Parathyroid adenoma (tissue), 2 donors: ENCODE measurements at regions not wholly inside any gene's neighbourhood (a gene's known extent, or its start where the extent isn't known, plus 50 kb on each side); places are given as distances from the start of the nearest gene placed in this dataset.

Experiments used
- H2AFZ ChIP-seq: fragments of 300-600 bp; sonication (generic); one replicate; pipeline ENCODE4 v1.7.0; 2017; ENCODE audit warnings: antibody characterized with exemption, mild to moderate bottlenecking
- H3K27ac ChIP-seq: fragments of 300-600 bp; sonication (generic); one replicate; pipeline ENCODE4 v1.7.0; 2017
- H3K27me3 ChIP-seq: fragments of 300-600 bp; sonication (generic); one replicate; pipeline ENCODE4 v1.7.0; 2017; ENCODE audit warnings: low read length; ENCODE audit not compliant: control insufficient read depth, insufficient read depth
- H3K36me3 ChIP-seq: fragments of 300-600 bp; sonication (generic); one replicate; pipeline ENCODE4 v1.7.0; 2017; ENCODE audit warnings: low read length; ENCODE audit not compliant: control insufficient read depth, insufficient read depth
- H3K4me1 ChIP-seq: fragments of 300-600 bp; sonication (generic); one replicate; pipeline ENCODE4 v1.7.0; 2017; ENCODE audit warnings: control low read depth
- H3K4me2 ChIP-seq: fragments of 300-600 bp; sonication (generic); one replicate; pipeline ENCODE4 v1.7.0; 2017; ENCODE audit warnings: low read length
- H3K4me3 ChIP-seq: fragments of 300-600 bp; sonication (generic); one replicate; pipeline ENCODE4 v1.7.0; 2017; ENCODE audit warnings: low read depth, low read length
- H3K79me2 ChIP-seq: fragments of 300-600 bp; sonication (generic); one replicate; pipeline ENCODE4 v1.7.0; 2017; ENCODE audit warnings: control low read depth
- H3K9ac ChIP-seq: fragments of 300-600 bp; sonication (generic); one replicate; pipeline ENCODE4 v1.7.0; 2017; ENCODE audit warnings: mild to moderate bottlenecking
- H3K9me3 ChIP-seq: fragments of 300-600 bp; sonication (generic); one replicate; pipeline ENCODE4 v1.7.0; 2017; ENCODE audit warnings: low read length; ENCODE audit not compliant: control insufficient read depth
- TF ChIP-seq, protein P1 (sequence below): fragments of 300-600 bp; sonication (generic); IDR thresholded peaks from one replicate; pipeline ENCODE4 v1.7.0; 2017; ENCODE audit warnings: antibody characterized with exemption, mild to moderate bottlenecking
- donor health status: primary hyperparathyroidism.

DNA sequence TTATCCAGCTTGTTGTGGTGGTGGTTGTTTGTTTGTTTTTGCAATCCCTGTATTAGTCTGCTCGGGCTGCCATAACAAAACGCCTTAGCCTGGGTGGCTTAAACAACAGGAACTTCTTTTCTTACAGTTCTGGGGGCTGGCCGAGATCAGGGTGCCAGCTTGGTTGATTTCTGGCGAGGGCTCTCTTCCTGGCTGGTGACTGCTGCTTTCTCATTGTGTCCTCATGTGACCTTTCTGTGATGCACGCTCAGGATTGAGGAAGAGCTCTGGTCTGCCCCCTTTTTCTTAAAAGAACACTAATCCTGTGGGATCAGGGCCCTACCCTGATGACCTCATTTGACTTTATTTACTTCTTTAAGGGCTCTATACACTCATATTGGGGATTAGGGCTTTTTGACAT is 107.1 kb upstream of the NRP1 start:
- Histone ChIP-seq H3K9me3 (no peaks in the 10 kb centered on the region), H3K79me2 (no peaks in the 10 kb centered on the region), H3K27me3 (no peaks in the 10 kb centered on the region), H3K9ac (no peak overlapping the region), H3K27ac (no peak overlapping the region), H3K4me3 (no peak overlapping the region), H3K36me3 (no peaks in the 10 kb centered on the region), H3K4me2 (no peak overlapping the region), H2AFZ (no peak overlapping the region), H3K4me1 (no peaks in the 10 kb centered on the region)
- TF ChIP-seq, protein P1, sequence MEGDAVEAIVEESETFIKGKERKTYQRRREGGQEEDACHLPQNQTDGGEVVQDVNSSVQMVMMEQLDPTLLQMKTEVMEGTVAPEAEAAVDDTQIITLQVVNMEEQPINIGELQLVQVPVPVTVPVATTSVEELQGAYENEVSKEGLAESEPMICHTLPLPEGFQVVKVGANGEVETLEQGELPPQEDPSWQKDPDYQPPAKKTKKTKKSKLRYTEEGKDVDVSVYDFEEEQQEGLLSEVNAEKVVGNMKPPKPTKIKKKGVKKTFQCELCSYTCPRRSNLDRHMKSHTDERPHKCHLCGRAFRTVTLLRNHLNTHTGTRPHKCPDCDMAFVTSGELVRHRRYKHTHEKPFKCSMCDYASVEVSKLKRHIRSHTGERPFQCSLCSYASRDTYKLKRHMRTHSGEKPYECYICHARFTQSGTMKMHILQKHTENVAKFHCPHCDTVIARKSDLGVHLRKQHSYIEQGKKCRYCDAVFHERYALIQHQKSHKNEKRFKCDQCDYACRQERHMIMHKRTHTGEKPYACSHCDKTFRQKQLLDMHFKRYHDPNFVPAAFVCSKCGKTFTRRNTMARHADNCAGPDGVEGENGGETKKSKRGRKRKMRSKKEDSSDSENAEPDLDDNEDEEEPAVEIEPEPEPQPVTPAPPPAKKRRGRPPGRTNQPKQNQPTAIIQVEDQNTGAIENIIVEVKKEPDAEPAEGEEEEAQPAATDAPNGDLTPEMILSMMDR = no peak

DNA sequence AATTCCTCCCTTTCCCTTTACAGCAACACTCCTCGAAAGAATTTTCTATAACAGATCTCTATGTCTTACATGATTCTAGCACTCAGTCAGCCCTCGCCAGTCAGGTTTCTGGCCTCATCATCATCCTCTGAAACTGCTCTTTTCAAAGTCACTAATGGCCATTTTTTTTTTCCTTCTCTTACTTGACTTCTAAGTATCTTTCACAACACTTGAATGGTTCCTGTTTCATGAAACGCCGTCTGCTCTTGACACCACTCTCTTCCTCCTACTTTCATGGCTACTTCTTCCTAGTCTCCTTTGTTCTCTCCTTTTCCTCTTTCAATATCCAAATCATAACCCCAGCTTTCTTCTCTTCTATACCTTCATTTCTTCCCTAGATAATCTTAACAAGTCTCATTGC is 100.5 kb upstream of the NRP1 start:
- no peak overlapping the region for H3K9ac ChIP-seq
- H3K36me3 ChIP-seq = no peaks in the 10 kb centered on the region
- TF ChIP-seq, protein P1 = no peak
- H3K4me2 ChIP-seq = no peak overlapping the region
- H3K27ac ChIP-seq = no peak overlapping the region
- H3K4me3 ChIP-seq = no peak overlapping the region
- H3K4me1 ChIP-seq = no peaks in the 10 kb centered on the region
- no peaks in the 10 kb centered on the region for H3K79me2 ChIP-seq
- H2AFZ ChIP-seq = no peak overlapping the region
- H3K27me3 ChIP-seq = no peaks in the 10 kb centered on the region
- H3K9me3 ChIP-seq = no peaks in the 10 kb centered on the region

DNA sequence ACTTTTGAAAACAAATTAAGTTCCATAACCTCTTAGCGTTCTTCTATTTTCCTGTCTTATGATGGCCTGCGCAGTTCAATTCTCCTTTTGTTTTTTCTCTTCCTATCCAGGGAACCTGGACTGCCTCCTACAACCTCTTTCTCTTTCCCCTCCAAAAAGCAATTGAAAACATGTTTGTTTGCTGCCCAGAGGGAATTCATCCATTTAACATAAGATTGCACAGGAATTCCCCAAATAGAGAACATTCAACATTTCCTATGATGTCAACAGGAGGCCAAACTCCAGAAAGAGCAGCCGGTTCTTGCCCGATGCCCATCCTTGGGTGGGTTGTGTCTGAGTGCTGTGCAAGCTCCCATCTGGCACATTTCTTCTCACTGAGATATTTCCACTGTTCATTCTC is 94.2 kb upstream of the NRP1 start:
- no peaks in the 10 kb centered on the region for H3K79me2 ChIP-seq
- no peaks in the 10 kb centered on the region for H3K36me3 ChIP-seq
- no peak overlapping the region for H3K4me3 ChIP-seq
- H2AFZ ChIP-seq = no peak overlapping the region
- H3K27ac ChIP-seq = no peak overlapping the region
- TF ChIP-seq, protein P1 = no peak
- no peaks in the 10 kb centered on the region for H3K9me3 ChIP-seq
- no peaks in the 10 kb centered on the region for H3K27me3 ChIP-seq
- no peak overlapping the region for H3K9ac ChIP-seq
- no peak overlapping the region for H3K4me2 ChIP-seq
- H3K4me1 ChIP-seq = no peaks in the 10 kb centered on the region

DNA sequence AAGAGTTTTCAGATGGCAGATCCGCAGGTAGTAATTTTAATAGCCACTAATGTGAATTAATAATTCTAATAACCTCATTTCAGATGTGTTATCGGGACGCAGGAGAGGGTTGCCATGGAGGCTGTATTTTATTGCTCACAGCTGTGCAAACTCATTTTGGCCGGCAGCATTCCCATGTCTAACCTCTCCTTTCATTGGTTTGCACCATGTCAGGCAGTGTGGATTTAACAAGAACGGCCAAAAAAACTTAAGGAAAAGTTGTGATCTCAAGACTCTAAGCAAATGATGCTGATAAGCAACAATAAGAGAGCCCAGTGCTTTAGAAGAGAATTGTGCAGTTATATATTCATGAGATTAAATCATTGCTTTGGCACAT is 88.7 kb upstream of the NRP1 start:
- Histone ChIP-seq H3K4me2 (no peak overlapping the region), H3K36me3 (no peaks in the 10 kb centered on the region), H3K4me3 (no peak overlapping the region), H3K79me2 (no peaks in the 10 kb centered on the region), H2AFZ (no peak overlapping the region), H3K4me1 (no peaks in the 10 kb centered on the region), H3K9me3 (no peaks in the 10 kb centered on the region), H3K27ac (no peak overlapping the region), H3K27me3 (no peaks in the 10 kb centered on the region), H3K9ac (no peak overlapping the region)
- TF ChIP-seq, protein P1 = no peak

DNA sequence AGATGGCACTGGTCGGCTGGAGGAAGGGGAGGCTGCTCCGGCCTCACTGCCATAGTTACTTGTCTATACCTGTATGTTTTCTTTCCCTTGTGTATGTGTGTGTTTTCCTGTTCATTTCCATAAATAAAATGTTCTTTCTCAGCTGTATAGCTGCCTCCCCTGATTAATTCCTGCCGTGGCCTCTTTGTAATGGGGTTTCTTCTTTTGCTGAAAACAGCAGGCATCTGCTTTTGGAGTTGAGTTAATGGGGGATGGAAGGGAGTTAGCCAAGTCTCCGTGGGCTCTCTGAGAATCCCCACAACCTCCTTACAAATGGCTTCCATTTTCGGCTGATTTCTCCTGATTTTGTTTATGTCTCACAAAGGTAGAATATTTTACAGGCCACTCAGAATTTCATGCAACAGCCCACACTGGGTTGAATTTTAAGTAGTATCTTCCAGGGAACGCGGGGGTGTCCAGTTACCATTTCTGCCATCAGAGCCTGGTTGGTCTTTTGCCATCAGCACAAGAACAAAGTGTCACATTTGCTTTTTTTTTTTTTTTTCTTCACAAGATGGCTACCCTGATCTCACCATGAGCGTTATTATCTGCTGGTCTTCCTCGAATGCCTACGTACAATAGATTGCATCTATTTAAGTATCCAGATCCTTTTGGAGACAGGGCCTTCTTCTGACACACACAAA is 88.1 kb upstream of the NRP1 start:
- Histone ChIP-seq H3K4me1 (no peaks in the 10 kb centered on the region), H3K4me2 (no peak overlapping the region), H2AFZ (no peak overlapping the region), H3K27me3 (no peaks in the 10 kb centered on the region), H3K4me3 (no peak overlapping the region), H3K36me3 (no peaks in the 10 kb centered on the region), H3K9me3 (no peaks in the 10 kb centered on the region), H3K27ac (no peak overlapping the region), H3K79me2 (no peaks in the 10 kb centered on the region), H3K9ac (no peak overlapping the region)
- TF ChIP-seq, protein P1 = no peak
